ENCODE measurements at regions not wholly inside any gene's neighbourhood (a gene's known extent, or its start where the extent isn't known, plus 50 kb on each side); places are given as distances from the start of the nearest gene placed in this dataset.

- TF ChIP-seq CTCF (IDR thresholded peaks at IDR 0.05) = no peak
- no peak for TF ChIP-seq POLR2A (IDR thresholded peaks at IDR 0.05)
- TF ChIP-seq POLR2AphosphoS5 (IDR thresholded peaks at IDR 0.05) = no peak
Measured at GRCh38 chr5:50564079-50564478, 102.4 kb upstream of the PARP8 start.

All from breast epithelium (tissue), 3 donors.